ENCODE measurements at regions not wholly inside any gene's neighbourhood (a gene's known extent, or its start where the extent isn't known, plus 50 kb on each side); places are given as distances from the start of the nearest gene placed in this dataset.

- TF ChIP-seq POLR2A (IDR thresholded peaks at IDR 0.05) (no peak), POLR2AphosphoS5 (IDR thresholded peaks at IDR 0.05) (no peak)
- TF ChIP-seq, protein P1, sequence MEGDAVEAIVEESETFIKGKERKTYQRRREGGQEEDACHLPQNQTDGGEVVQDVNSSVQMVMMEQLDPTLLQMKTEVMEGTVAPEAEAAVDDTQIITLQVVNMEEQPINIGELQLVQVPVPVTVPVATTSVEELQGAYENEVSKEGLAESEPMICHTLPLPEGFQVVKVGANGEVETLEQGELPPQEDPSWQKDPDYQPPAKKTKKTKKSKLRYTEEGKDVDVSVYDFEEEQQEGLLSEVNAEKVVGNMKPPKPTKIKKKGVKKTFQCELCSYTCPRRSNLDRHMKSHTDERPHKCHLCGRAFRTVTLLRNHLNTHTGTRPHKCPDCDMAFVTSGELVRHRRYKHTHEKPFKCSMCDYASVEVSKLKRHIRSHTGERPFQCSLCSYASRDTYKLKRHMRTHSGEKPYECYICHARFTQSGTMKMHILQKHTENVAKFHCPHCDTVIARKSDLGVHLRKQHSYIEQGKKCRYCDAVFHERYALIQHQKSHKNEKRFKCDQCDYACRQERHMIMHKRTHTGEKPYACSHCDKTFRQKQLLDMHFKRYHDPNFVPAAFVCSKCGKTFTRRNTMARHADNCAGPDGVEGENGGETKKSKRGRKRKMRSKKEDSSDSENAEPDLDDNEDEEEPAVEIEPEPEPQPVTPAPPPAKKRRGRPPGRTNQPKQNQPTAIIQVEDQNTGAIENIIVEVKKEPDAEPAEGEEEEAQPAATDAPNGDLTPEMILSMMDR (IDR thresholded peaks at IDR 0.05), result no peak
Observed at GRCh38 chr6:127019828-127020227, 98.6 kb upstream of the RSPO3 start.
